Liver (tissue), 8 donors: ENCODE measurements at regions not wholly inside any gene's neighbourhood (a gene's known extent, or its start where the extent isn't known, plus 50 kb on each side); places are given as distances from the start of the nearest gene placed in this dataset.

Experiments used
- DNase-seq: peaks from one replicate; pipeline ENCODE4 v3.0.0-alpha.2; 2017; ENCODE audit warnings: low spot score
- H3K27ac ChIP-seq, 2 donors: one replicate each; pipeline ENCODE4 v1.7.0; 2013; ENCODE audit warnings: inconsistent platforms in 2 of 2, low read length in 2 of 2, control low read depth in 1 of 2, low read depth in 1 of 2, mild to moderate bottlenecking in 1 of 2
- H3K27me3 ChIP-seq, 4 donors: one replicate each; pipeline versions ENCODE4 v1.6.1 to v1.7.0; 2013; ENCODE audit warnings: low read length in 3 of 4, inconsistent platforms in 1 of 4, mild to moderate bottlenecking in 1 of 4, moderate library complexity in 1 of 4; ENCODE audit not compliant: control insufficient read depth in 4 of 4, insufficient read depth in 4 of 4
- H3K36me3 ChIP-seq, 4 donors: one replicate each; pipeline versions ENCODE4 v1.6.1 to v1.7.0; 2013; ENCODE audit warnings: low read length in 3 of 4, mild to moderate bottlenecking in 3 of 4, low read depth in 1 of 4, moderate library complexity in 1 of 4; ENCODE audit not compliant: control insufficient read depth in 4 of 4, insufficient read depth in 3 of 4
- H3K4me1 ChIP-seq, 4 donors: one replicate each; pipeline versions ENCODE4 v1.6.1 to v1.7.0; 2013; ENCODE audit warnings: low read length in 3 of 4, mild to moderate bottlenecking in 3 of 4, moderate library complexity in 1 of 4; ENCODE audit not compliant: control insufficient read depth in 4 of 4, insufficient read depth in 4 of 4
- H3K4me3 ChIP-seq, 3 donors: one replicate each; pipeline versions ENCODE4 v1.6.1 to v1.7.0; 2013; ENCODE audit warnings: low read length in 3 of 3, control low read depth in 1 of 3, low read depth in 1 of 3, mild to moderate bottlenecking in 1 of 3
- H3K9ac ChIP-seq, 2 donors: one replicate each; pipeline ENCODE4 v1.7.0; 2013; ENCODE audit warnings: low read length in 2 of 2, mild to moderate bottlenecking in 2 of 2, moderate library complexity in 2 of 2, control low read depth in 1 of 2, low read depth in 1 of 2
- H3K9me3 ChIP-seq, 4 donors: one replicate each; pipeline versions ENCODE4 v1.6.1 to v1.7.0; 2013; ENCODE audit warnings: low read length in 3 of 4; ENCODE audit not compliant: control insufficient read depth in 4 of 4
- CTCF ChIP-seq: fragments of 150-350 bp; IDR thresholded peaks from 2 replicates; pipeline ENCODE4 v1.5.1; 2017; ENCODE audit warnings: improper control_type of control experiment, low read depth, low read length; ENCODE audit not compliant: missing input control
- FOXA2 ChIP-seq: IDR thresholded peaks from 2 replicates; pipeline ENCODE4 v1.6.1; 2016; ENCODE audit warnings: antibody characterized with exemption
- HNF4G ChIP-seq: IDR thresholded peaks from 2 replicates; pipeline ENCODE4 v1.6.1; 2016; ENCODE audit warnings: antibody characterized with exemption
- JUND ChIP-seq, 2 donors: IDR thresholded peaks; 2 replicates each; pipeline ENCODE4 v1.6.1; 2016; ENCODE audit warnings: antibody characterized with exemption in 2 of 2
- MAX ChIP-seq: IDR thresholded peaks from 2 replicates; pipeline ENCODE4 v1.6.1; 2016; ENCODE audit warnings: antibody characterized with exemption
- RAD21 ChIP-seq, 2 donors: IDR thresholded peaks; 2 replicates each; pipeline ENCODE4 v1.6.1; 2016; ENCODE audit warnings: antibody characterized with exemption in 2 of 2, mild to moderate bottlenecking in 2 of 2
- RXRA ChIP-seq, 2 donors: IDR thresholded peaks; 2 replicates each; pipeline ENCODE4 v1.6.1; 2017 to 2018; ENCODE audit warnings: antibody characterized with exemption in 2 of 2, mild to moderate bottlenecking in 1 of 2
- SP1 ChIP-seq: IDR thresholded peaks from 2 replicates; pipeline ENCODE4 v1.6.1; 2018; ENCODE audit warnings: antibody characterized with exemption, mild to moderate bottlenecking
- ZBTB33 ChIP-seq: IDR thresholded peaks from 2 replicates; pipeline ENCODE4 v1.6.1; 2016; ENCODE audit warnings: antibody characterized with exemption
- WGBS: extraction: QIAGEN DNeasy Blood & Tissue Kit; methylation state at CpG from one replicate; pipeline ENCODE4 v1.1.7; 2013; 5-methylcytosine and 5-hydroxymethylcytosine counted together
- TF ChIP-seq, protein P1 (sequence below): IDR thresholded peaks from 2 replicates; pipeline ENCODE4 v1.6.1; 2016; ENCODE audit warnings: antibody characterized with exemption
- donor health status: healthy.
- donor health status: healthy.
- donor health status: healthy.
- donor health status: healthy.
- donor health status: healthy.

GRCh38 chr1:50342525-50342924 lies 80.7 kb downstream of the DMRTA2 start (continued):
- TF ChIP-seq CTCF: no peak

DNA sequence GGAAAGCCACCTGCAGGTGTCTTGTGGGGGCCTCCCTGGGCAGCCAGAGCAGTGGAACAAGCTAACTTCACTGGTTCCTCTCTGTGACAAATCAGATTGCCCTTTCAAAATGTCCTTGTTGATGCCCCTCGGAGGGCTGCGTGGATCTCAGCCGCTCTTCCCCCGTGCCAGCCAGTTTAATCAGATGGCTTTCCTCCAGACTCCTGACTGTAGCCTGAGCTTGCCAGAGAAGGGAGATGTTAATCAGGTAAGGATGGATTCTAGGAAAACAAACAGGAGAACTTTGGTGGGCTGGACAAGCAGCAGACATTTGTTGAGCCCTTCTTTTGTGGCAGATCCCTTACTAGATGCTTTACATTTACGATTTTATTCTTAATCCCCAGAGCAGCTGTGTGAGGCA lies 88.2 kb downstream of the DMRTA2 start:
- Histone ChIP-seq H3K4me3 (no peak overlapping the region), H3K4me1 (peaks cover 0 to 11% (median 9%) of the 10 kb centered on the region in 4 donors), H3K27ac (no peak overlapping the region), H3K27me3 (peaks cover 0 to 7% (median under 1%) of the 10 kb centered on the region in 4 donors), H3K9me3 (no peaks in the 10 kb centered on the region), H3K9ac (no peak overlapping the region), H3K36me3 (no peaks in the 10 kb centered on the region)
- DNase-seq: no peak
- 73% methylated on average over 5 of the region's 5 CpGs for whole genome bisulfite sequencing
- TF ChIP-seq RXRA (IDR thresholded peaks at IDR 0.05) (no peak), HNF4G (no peak), SP1 (no peak), MAX (no peak), FOXA2 (no peak), JUND (IDR thresholded peaks at IDR 0.05) (no peak), ZBTB33 (no peak)
- TF ChIP-seq, protein P1, sequence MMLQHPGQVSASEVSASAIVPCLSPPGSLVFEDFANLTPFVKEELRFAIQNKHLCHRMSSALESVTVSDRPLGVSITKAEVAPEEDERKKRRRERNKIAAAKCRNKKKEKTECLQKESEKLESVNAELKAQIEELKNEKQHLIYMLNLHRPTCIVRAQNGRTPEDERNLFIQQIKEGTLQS: no peak

DNA sequence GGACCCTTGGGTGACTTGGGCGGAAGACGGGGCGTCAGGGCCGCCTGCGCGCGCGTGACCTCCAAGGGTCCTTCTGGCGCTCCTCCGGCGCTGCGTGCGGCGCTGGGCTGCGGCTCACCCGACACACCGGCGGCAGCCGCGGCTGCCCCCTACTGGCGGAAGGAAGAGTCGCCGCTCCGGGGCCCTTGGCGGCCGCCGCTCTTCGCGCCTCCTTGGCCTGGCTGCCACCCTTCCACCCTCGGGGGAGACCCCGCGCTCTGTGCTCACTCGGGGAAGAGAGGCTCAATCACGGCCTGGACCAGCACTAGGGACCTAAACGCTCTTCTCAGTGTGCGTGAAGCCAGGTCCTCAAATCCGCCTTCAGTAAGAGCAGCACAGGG lies 89.7 kb downstream of the DMRTA2 start:
- WGBS: 11% methylated on average over 37 of the region's 37 CpGs
- no peaks in the 10 kb centered on the region for H3K9me3 ChIP-seq
- H3K27ac ChIP-seq: no peak overlapping the region
- H3K4me3 ChIP-seq: peak overlapping the region in 2 of 3 donors; percentile 1 to 28
- peaks cover 0 to 11% (median 9%) of the 10 kb centered on the region in 4 donors for H3K4me1 ChIP-seq
- no peak overlapping the region for H3K9ac ChIP-seq
- DNase-seq: peak; percentile 73
- no peaks in the 10 kb centered on the region for H3K36me3 ChIP-seq
- peak; percentile 53 for TF ChIP-seq CTCF
- TF ChIP-seq SP1: no peak
- TF ChIP-seq RAD21 (IDR thresholded peaks at IDR 0.05): peak in 1 of 2 donors; percentile 60
- peaks cover 0 to 9% (median 2%) of the 10 kb centered on the region in 4 donors for H3K27me3 ChIP-seq
